AG04450 (cell line): ENCODE measurements at regions not wholly inside any gene's neighbourhood (a gene's known extent, or its start where the extent isn't known, plus 50 kb on each side); places are given as distances from the start of the nearest gene placed in this dataset.

Experiments
- CTCF ChIA-PET: fragments of 300-600, 350-600 bp; formaldehyde crosslinking; extraction: SDS; loops from one replicate; lab custom pipeline; 2022; ENCODE audit warnings: antibody characterized with exemption, inconsistent platforms; lab: Charles Lee
- POLR2A ChIA-PET: fragments of 350-600 bp; formaldehyde crosslinking; extraction: SDS; loops from one replicate; lab custom pipeline; 2021; ENCODE audit warnings: antibody characterized with exemption, inconsistent platforms; lab: Yijun Ruan, JAX
- DNase-seq: peaks from one replicate; pipeline ENCODE4 v3.0.0-alpha.2; 2011; ENCODE audit warnings: low read depth, low spot score
- H3K27ac ChIP-seq: one replicate; pipeline ENCODE4 v1.5.1; 2012; ENCODE audit warnings: low read depth, low read length, control low read depth
- H3K27me3 ChIP-seq: one replicate; pipeline ENCODE4 v1.6.0; 2012; ENCODE audit warnings: low read length; ENCODE audit not compliant: control insufficient read depth, insufficient read depth
- H3K4me3 ChIP-seq: 2 replicates; pipeline ENCODE4 v1.5.1; 2011; ENCODE audit warnings: mild to moderate bottlenecking, low read depth, low read length, control low read depth
- H3K9me3 ChIP-seq: 2 replicates; pipeline ENCODE4 v1.5.1; 2012; ENCODE audit warnings: low read length; ENCODE audit not compliant: control insufficient read depth, insufficient read depth
- CTCF ChIP-seq: IDR thresholded peaks from 2 replicates; pipeline ENCODE4 v1.5.1; 2011; ENCODE audit warnings: low read depth, low read length, control low read depth, inconsistent platforms

- CTCF ChIA-PET = no interaction called here
- no peak overlapping the region for H3K4me3 ChIP-seq
- no peak overlapping the region for H3K27ac ChIP-seq
- POLR2A ChIA-PET = no interaction called here
- H3K9me3 ChIP-seq = no peaks in the 10 kb centered on the region; the same call in 1 of the 2 replicates
- H3K27me3 ChIP-seq = no peaks in the 10 kb centered on the region
- TF ChIP-seq CTCF = no peak
- DNase-seq = no peak
Measured at GRCh38 chr9:29637471-29638237, 2064.4 kb upstream of the C9orf72 start.

- no peak for TF ChIP-seq CTCF
- POLR2A ChIA-PET = no interaction called here
- H3K27me3 ChIP-seq = no peaks in the 10 kb centered on the region
- CTCF ChIA-PET = no interaction called here
- no peak overlapping the region for H3K27ac ChIP-seq
- DNase-seq = no peak
- no peak overlapping the region for H3K4me3 ChIP-seq
- no peaks in the 10 kb centered on the region; the same call in 1 of the 2 replicates for H3K9me3 ChIP-seq
Measured at GRCh38 chr9:29640507-29640906, 2067.2 kb upstream of the C9orf72 start.

GRCh38 chr9:29644514-29644913 lies 2071.2 kb upstream of the C9orf72 start:
- POLR2A ChIA-PET = no interaction called here
- no peak overlapping the region for H3K27ac ChIP-seq
- peaks cover 3% of the 10 kb centered on the region; the same call in 1 of the 2 replicates for H3K9me3 ChIP-seq
- no peak overlapping the region for H3K4me3 ChIP-seq
- CTCF ChIA-PET = no interaction called here
- no peaks in the 10 kb centered on the region for H3K27me3 ChIP-seq
- no peak for DNase-seq
- TF ChIP-seq CTCF = no peak

- H3K9me3 ChIP-seq = peaks cover 6% of the 10 kb centered on the region; the same call in 1 of the 2 replicates
Measured at GRCh38 chr9:29647451-29647850, 2074.2 kb upstream of the C9orf72 start.

More at GRCh38 chr9:29647451-29647850, 2074.2 kb upstream of the C9orf72 start:
- ChIA-PET POLR2A (no interaction called here), CTCF (no interaction called here)
- no peak for DNase-seq
- no peak for TF ChIP-seq CTCF
- Histone ChIP-seq H3K27me3 (no peaks in the 10 kb centered on the region), H3K4me3 (no peak overlapping the region), H3K27ac (no peak overlapping the region)
